HS-5 (cell line): ENCODE measurements at regions not wholly inside any gene's neighbourhood (a gene's known extent, or its start where the extent isn't known, plus 50 kb on each side); places are given as distances from the start of the nearest gene placed in this dataset.

ENCODE experiments used
- DNase-seq: peaks from one replicate; pipeline ENCODE4 v3.0.0-alpha.2; 2012; ENCODE audit warnings: low read depth

- no peak for DNase-seq
Measured at GRCh38 chr4:136097676-136098075, 1434.6 kb downstream of the PCDH18 start.

- DNase-seq = no peak
Measured at GRCh38 chr4:136088211-136088867, 1444.0 kb downstream of the PCDH18 start.

DNA sequence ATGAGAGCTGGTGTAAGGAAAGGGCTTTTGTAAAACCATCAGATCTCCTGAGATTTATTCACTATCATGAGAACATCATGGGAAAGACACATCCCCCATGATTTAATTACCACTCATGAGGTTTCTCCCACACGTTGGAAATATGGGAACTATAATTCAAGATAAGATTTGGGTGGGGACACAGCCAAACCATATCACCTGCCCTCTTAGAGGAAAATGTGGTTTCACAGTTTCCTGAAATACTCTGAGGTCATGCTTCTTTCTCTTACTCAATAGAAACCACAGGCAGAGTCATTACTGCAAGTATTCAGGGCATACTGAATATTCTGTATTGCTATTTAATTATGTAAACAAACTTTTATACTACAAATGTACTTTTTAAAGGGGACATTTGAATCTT lies 1453.3 kb downstream of the PCDH18 start:
- peak; percentile 28 for DNase-seq

- no peak for DNase-seq
Measured at GRCh38 chr4:136056748-136057147, 1475.5 kb downstream of the PCDH18 start.

DNA sequence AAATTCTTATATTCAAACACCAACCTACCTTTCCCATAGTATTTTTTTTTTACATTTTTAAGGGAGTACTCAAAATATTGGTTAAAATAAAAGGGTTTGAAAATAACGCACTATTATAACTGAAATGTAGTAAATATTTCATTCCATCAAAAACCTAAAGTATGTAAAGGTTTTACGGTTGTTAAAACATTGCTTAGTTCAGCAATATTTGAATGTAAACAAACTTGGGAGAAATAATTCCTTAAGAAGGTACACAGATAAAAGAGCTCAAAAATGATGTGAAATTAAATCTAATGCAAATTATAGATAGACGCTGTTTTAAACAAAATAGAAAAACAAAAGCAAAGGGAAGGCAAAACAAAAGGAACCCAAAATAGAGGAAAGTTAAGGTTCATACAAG lies 1476.9 kb downstream of the PCDH18 start:
- DNase-seq = no peak

GRCh38 chr4:136036744-136037143 lies 1495.5 kb downstream of the PCDH18 start:
- peak; percentile 39 for DNase-seq

GRCh38 chr4:136032391-136032790 lies 1499.9 kb downstream of the PCDH18 start:
- no peak for DNase-seq

DNA sequence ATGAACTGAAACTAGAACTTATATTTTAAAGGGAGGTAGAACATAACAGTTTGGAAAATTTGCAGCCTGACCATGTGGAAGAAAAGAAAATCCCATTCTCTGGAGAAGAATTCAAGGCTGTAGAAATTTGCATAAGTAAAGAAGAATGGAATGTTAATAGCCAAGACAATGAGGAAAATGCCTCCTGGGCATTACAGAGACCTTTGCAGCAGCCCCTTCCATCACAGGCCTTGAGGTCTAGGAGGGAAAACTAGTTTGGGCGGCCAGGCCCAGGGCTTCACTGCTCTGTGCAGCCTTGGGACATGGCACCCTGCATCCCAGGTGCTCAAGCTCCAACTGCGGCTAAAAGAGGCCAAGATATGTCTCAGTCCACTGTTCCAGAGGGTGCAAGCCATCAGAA lies 1506.8 kb downstream of the PCDH18 start:
- DNase-seq = no peak

- DNase-seq = no peak
Measured at GRCh38 chr4:136017556-136017955, 1514.7 kb downstream of the PCDH18 start.

DNA sequence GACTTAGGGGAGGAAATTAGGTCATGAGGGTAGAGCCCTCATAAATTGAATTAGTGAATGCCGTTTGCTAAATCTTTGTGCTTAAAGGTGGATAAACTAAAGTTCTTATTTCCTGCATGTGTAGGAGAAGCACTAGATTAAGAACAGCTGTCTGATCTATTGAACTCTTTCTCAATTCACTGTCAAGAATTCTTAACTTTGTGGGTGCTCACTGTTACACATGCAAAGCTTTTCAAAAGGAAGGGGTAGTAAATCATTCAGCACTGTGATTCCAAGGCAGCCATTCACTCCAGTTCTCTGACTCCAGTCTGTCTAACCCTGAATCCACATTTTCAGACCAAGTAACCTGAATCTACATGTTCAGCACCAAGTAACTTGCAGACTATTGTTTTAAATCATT lies 1520.1 kb downstream of the PCDH18 start:
- no peak for DNase-seq

- no peak for DNase-seq
Measured at GRCh38 chr4:136009258-136009832, 1522.9 kb downstream of the PCDH18 start.

GRCh38 chr4:136007991-136008390 lies 1524.3 kb downstream of the PCDH18 start:
- DNase-seq = no peak

DNA sequence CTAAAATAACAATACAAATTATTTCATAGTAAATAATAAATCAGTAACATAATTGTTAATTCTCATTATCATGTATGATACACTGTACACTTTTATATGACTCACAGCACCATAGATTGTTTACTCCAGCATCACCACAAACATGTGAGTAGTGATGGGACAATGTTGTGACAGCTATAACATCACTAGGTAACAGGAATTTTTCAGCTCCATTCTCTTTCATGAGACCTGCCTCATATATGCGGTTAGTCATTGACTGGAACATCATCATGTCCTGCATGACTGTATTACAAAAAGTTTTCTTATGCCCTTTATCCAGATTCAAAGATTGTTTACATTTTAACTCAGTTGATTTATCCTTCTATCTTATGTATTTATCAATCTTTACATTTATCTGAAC lies 1530.0 kb downstream of the PCDH18 start:
- DNase-seq = no peak

DNA sequence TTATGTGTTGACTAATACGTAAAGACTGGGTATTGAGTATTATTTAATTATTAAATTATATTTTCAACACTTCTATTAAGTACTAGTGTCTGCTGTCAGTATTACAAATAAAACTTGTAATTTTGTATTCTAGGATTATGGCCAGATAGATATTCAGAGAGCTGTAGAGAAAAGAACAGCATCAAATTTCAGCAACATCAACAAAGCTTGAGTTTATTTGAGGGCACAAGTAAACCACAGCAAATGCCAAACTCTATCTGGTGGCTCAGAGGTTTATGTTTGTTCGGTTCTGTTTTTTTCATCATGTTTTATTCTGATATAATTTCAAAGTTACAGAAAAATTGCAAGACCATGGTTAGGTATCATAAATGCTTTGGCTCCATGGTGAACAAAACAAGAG lies 1530.5 kb downstream of the PCDH18 start:
- DNase-seq = no peak

GRCh38 chr4:136000246-136000645 lies 1532.0 kb downstream of the PCDH18 start:
- no peak for DNase-seq

- no peak for DNase-seq
Measured at GRCh38 chr4:135994360-135994759, 1537.9 kb downstream of the PCDH18 start.

DNA sequence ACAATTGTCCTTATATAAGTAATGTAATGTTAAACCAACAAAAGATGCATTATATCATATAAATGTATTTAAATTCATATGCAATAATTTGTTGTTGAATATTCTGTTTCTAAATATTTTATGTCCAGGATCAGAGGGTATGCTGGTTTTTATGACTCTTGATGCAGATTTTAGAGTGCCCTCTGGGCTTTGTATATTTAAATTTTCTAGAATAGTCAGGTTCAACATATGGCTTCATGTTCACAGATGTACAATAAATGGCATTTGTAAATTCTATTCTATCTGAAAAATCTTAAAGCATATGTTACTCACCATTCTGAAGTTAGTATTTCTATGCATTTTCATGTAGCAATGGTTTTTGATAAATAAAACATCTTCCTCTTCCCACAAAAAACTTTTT lies 1555.4 kb downstream of the PCDH18 start:
- no peak for DNase-seq

GRCh38 chr4:135966936-135967335 lies 1565.4 kb downstream of the PCDH18 start:
- no peak for DNase-seq

GRCh38 chr4:135963009-135963408 lies 1569.3 kb downstream of the PCDH18 start:
- no peak for DNase-seq

DNA sequence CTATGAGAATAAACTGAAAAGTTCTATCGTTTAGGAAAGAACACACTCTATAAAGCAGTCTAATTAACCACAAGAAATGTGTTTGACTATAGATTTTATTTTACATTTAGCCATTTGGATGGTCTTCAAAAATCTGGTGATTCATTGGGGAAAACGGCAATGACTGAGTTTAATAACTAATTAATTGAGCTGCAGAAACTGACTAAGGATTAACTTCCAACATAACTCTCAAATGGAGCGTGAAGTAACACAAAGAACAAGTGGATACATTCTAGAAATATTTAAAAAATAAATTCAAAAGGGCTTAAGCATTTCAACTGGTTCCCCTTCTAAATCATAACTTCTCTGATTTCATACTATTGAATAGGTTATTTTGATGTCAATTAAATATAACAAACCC lies 1582.4 kb downstream of the PCDH18 start:
- no peak for DNase-seq

DNA sequence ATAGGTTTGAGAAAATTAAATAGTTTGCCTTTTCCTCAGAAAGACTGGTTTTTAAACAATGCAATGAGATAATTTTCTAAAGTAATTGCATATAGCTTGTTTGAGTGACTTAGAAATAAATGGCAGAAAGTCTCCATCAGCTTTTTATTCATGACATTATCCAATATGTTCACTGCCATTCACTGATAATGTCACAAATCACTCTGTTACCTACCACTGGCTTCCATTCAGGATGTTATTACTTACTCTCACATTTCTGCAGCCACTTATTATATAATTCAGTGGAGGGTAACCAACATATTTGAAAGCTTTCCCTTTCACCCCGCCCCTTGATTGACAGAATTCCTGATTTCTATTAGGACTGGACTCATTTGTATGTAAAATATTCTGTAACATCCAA lies 1583.5 kb downstream of the PCDH18 start:
- DNase-seq = no peak

- DNase-seq = no peak
Measured at GRCh38 chr4:135941671-135942070, 1590.6 kb downstream of the PCDH18 start.

DNA sequence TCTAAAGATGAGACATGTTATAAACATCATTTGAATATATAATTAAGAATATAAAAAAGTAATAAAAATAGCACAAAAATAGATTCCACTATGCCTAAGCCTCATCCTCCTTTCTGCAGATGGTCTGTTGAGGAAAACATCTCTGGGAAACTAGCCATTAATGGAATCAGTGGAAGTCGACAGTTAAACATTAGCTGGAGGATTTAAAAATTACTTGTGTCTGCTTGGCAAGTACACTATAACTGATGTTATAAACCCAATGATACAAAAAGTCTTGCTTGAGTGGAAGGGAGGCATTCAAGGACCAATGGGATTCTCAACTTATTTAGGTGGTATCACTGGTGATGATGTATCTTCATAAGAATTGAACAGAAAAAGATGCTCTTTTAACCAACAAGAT lies 1598.3 kb downstream of the PCDH18 start:
- no peak for DNase-seq

DNA sequence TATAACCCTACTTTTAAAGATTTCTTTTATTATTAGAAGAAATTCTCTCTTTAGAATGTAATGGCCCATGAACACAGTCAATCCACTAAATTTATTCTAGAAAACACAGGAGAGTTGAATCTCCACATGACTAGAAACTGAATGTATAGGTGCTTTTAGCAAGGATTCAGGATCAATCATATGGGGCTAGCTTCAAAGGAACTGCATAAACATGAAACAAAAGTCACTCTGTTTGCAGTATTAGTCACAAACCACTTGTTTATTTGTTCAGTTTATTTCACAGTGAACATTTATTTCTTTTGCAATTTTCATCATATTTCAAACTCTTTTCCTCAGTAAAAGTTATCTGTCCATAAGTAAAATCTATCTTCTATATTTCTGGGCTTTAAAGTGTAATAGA lies 1604.6 kb downstream of the PCDH18 start:
- DNase-seq = no peak
